GM18498 (cell line): ENCODE measurements at regions not wholly inside any gene's neighbourhood (a gene's known extent, or its start where the extent isn't known, plus 50 kb on each side); places are given as distances from the start of the nearest gene placed in this dataset.
A peak's percentile ranks its signal among the peaks of the same experiment; 100 is the strongest.
"Not testable (repeated sequence)": the region's sequence is repeated elsewhere in the genome, so short reads cannot be mapped to it uniquely, and the experiment has no call there.

Experiments used
- ATAC-seq: cut with Tn5 transposase; IDR thresholded peaks from one replicate; pipeline ENCODE4 v1.9.1; 2021; ENCODE audit warnings: mild to moderate bottlenecking, moderate library complexity; ENCODE audit not compliant: unreplicated experiment

DNA sequence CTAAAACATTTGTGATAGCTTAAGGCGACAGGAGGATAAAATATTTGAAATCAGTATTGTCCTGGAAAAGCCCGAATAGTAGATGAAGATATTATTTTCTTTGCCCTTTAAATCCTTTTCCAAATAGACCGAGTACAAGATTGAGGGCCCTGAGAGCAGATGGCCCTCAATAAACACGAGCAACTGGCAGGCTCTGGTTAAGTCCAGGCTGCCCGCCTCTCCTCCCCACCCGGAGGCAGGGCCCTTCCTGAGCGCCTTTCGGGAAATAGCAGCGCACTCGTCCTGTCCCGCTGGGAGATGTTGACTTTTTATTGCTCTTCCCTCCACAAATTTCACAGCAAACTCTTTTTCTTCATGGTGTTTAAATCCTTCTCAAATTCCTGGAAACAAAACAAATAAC is 50.8 kb upstream of the MAX start:
- no peak for ATAC-seq

DNA sequence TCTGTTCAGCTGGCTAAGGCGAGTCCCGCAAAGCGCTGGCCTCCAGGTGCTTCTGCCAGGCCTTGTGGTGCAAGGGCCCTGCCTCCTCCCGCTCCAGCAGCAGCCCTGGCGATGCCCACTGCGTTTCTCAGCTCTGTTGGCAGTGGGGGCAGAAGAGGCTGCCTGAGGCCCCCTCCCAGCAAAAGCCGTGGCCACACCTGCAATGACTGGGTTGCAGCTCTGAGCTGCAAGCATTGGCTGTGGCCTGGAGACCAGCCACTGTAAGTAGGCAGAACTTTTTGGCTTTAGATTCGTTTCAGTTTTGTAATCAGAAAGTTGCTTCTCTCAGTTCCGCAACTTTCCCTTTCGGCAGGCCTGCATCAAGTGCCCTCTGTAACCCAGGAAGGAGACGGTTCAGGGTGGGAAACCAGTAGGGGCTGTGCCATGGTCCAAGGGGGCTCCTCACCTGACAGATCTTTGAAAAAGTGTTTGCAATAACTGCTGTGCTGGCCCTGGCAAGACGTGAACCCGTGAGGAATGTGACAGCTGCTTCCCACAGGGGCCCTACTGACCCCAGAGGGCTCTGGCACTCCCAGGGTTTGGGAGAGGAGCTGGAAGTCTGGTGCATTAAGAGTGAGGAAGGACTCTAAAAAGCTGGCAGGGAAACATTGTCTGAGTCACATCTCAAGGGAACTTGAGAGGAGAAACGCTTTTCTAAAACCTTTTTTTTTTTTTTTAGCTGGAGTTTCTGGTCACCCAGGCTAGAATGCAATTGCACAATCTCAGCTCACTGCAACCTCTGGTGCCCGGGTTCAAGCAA is 54.5 kb upstream of the MAX start:
- peak; percentile 81 for ATAC-seq

DNA sequence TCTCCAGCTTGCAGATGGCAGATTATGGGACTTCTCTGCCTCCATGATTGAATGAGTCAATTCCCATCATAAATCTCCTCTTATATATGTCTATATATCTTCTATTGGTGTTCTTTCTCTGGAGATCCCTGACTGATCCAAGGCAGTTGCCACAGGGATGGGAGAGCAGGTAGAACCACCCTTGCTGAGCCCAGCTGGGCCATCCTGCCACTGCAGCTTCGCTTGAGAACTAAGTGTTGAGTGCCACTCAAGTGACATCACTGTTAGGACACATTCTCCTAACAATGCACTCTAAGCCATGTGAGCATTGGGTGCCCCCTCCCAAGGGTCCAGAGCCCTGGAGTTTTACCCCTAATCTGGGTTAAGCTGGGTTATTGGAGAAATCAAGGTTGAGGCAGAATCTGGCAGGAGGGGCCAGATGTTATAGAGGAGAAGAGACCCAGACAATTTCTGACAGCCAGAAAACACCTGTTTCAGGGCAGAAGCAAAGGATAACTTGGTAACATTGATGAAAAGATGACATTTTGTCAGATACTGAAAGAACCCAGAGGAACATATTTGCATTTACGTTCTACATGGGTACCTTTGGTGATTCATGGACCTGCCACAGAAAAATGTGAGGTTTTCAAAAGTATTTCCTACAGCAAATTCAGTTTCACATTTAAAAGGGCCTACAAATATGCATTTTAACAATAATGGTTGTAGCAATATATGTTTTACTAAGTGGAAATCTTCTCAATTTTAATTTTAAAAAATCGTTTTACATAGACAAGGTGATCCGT is 57.2 kb upstream of the MAX start:
- peak; percentile 68 for ATAC-seq

DNA sequence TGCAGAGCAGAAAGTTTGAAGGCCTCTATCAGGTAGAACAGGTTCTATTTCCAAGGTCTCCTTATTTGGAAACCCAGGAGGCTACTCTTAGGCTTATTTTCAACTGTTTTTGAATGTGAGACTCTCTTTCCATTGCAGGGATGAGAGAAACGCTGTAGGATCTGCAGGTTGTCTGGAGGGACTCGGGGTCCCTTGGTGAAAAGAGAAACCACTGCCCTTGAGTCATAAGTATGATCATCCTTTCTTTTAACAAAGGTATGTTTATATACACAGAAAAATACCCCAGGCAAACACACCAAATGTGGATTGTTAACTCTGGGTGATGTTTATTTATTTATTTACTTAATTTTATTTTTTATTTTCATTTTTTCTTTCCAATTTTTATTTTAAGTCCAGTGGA is 57.8 kb upstream of the MAX start:
- no peak for ATAC-seq

DNA sequence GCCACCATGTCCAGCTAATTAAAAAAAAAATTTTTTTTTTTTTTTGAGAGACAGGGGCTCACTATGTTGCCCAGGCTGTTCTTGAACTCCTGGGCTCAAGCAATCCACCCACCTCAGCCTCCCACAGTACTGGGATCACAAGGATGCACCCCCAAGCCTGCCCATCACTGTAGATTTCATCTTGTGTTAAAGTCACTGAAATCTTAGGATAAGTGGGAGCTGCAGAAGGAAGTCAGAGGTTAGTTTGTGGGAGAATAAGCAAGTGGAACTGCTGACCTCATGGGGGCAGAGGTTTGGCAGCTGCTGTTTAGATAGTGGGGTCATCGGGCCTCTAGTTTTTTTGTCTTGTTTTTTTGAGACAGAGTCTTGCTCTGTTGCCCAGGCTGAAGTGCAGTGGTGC is 59.7 kb upstream of the MAX start:
- no peak for ATAC-seq

DNA sequence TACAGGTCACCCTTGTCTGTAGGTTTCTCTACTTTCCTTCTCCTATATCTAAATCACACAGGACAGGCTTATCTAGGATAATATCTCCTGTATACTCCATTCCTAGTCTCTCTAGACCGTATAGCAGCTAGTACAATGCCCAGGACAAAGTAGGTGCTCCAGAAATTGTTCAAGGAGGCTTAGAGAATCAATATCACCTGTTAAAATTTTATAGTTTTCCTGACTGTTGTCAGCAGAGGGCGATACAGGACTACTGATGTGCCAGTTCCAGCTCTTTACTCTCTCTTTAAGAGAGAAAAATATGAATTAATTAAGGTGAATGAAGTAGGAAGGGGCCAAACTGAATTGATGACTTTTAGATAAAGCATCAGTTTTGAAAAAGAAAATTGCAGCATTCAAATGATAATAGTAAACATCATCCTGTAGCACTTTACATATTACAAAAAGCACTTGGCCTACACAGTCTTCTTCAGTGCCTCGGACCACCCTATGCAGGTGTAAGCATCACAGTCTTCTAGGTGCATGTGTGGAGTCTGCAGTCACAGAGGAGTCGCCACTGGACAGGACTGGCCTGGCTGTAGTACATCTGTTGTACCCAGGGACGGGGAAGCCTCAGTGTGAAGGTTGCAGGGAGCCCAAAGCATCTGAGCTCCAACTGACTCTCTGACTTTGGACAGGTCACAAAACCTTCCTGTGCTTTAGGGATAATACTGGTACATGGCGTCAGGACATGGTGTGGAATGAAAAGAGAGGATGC is 61.9 kb upstream of the MAX start:
- ATAC-seq = no peak

DNA sequence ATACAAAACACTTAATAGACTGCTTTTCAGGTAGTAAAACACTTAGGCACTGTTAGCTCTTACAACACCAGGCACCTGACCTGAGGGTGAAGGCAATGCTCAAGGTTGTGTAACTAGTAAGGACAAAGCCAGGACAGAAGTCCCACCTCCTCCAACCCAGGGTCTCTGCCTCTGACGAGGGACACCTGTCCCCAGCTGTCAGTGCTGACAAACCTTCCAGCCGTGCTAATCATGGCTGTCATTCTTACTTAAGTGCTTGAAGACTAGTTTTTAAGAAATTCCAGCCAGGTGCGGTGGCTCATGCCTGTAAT is 62.5 kb upstream of the MAX start:
- no peak for ATAC-seq

DNA sequence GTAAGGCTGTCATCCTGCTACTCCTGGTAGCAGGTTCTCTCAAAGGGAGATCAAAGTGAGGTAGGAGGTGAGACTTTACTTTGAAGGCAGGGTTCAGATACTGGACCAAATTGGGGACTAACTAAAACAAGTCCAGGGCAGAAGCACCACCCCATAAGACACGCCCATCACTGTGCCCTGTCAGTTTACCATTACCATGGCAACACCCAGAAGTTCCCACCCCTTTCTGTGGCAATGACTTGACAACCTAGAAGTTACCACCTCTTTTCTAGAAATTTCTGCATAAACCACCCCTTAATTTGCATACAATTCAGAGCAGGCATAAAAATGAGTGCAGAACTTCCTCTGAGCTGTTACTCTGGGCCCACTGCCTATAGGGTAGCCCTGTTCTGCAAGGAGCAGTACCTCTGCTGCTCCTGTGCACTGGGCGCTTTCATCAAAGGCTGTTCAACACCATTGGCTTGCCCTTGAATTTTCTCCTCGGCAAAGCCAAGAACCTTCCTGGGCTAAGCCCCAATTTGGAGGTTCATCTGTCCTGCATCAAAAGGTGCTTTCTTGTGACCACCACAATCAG is 64.8 kb upstream of the MAX start:
- ATAC-seq = no peak

DNA sequence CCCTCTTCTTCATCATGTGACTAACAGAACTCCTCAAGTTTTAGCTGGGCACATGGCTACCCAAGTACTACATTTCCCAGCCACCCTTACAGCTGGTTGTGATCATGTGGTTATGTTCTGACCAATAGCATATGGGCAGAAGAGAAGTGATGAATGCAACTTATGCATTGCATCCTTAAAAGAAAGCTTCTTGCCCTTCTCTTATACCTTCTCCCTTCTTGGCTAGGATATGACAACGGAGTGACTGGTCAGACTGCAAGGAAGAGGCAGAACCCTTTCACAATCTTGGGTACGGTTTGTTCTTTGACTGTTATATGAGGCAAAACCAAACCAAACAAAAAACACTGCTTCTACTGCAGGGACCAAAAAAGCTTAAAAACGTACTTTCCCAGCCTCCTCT is 66.5 kb upstream of the MAX start:
- ATAC-seq = no peak

DNA sequence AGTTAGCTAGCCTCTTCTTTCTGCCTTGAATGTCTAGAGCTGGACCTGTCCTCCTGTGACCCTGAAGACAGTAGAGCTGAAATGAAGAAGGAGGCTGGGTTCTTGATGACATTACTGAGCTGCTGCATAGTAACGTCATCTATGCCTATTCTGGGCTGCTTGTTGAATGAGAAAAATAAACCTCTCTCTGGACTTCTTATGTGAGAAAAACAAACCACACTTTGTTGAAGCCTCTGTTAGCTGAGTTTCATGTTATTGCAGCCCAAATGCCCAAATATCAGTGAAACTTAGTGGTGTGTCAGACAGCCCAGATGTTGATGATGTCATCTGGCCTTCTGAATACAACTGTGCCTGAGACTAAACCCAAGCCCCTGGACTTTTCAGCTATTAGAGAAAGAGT is 67.0 kb upstream of the MAX start:
- peak; percentile 91 for ATAC-seq

DNA sequence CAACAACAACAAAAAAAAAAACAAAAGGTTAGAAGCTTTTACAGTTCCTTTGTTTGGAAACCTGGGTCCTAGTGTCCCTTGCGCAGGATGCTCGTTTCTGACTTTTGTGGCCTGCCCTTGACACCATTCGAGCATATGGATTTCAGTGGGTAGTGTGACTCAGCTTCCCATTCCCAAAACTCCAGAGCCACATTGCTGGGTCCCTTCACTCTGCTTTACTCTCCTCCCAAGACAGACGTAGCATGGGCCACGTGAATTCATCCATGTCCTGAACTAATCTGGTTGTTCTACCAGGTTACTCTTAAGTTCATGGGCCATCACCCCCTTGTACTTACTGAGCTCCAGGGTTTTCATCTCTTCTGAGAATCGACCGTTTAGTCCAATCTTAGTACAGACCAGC is 68.0 kb upstream of the MAX start:
- ATAC-seq = no peak

DNA sequence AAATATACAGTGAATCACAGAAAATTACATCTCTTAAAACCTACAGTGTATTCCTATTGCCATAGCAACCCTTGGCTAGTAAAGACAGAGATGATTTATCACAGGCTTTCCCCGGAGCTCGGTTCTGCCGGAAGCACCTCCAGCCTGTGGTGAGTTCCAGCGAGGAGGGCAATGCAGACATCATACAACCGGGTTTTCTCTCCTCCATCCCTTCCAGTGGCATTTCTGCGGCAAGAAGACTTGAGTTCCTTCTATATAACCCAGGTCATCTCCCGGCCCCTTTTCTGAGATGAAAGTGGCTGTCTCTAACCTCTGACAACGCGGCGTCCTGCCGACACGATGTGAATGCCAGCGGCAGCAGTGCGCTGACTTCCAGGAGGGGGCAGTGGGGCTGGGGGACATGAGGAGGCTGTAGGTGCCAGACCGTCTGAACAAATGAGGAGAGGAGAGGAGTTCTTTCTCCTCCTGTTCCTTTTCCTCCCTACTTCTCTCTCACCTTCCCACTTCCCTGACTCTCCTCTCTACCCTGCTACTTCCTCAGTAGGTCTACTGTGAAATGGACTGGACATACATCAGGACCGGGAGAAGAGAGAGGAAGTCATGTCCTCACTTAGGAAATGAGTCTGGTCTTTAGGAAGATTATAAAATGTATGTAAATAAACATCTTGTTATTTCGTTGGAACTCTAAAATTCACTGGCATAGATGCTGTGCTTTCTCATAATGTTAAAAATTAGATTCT is 68.6 kb upstream of the MAX start:
- ATAC-seq = no peak

DNA sequence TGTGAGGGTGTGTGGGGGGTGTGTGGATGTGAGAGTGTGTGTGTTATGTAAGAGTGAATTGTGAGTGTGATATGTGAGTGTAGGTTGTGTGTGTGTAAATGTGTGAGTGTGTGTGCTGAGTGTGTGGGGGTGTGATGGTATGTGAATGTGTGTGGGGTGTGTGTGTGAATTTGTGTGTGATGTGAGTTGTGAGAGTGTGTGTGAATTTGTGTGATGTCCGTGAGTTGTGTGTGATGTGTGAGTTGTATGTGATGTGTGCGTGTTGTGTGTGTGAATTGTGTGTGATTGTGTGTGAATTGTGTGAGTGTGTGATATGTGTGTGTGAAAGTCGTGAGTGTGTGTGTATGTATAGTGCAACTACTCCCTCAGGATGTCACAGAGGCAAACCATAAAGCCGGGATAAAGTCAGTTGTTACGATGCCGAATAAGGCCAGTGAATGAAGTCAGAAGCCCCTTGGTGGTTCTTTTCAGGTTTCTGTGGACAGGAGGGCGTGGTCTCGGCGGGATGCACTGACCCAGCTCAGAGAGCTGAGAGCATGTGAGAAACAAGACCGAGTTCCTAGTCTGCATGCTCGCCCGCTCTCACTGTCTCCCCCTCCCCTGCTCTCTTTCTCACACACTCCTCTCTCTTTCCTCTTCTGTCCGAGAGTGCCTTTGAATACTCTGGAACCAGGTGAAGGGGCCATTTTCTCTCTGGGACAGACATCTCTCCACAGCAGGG is 71.8 kb upstream of the MAX start:
- ATAC-seq = no peak

DNA sequence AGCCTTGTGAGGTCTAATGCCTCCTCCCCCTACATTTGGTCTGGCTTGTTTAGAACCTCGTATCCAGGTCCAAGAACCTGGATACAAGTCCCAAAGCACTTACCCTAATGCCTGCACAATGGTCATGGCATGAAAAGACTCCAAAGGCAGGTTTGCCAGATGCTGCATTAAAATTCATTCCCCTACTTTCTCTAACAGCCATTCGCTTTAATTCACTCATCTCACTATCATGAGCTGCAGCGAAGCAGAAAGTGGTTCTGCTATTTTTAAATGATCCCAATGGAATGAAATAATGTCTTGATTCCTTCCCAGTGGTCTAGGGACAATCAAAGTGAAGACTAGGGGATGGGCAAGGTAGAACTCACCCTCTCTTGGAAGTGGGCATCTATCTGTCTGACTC is 72.5 kb upstream of the MAX start:
- no peak for ATAC-seq

DNA sequence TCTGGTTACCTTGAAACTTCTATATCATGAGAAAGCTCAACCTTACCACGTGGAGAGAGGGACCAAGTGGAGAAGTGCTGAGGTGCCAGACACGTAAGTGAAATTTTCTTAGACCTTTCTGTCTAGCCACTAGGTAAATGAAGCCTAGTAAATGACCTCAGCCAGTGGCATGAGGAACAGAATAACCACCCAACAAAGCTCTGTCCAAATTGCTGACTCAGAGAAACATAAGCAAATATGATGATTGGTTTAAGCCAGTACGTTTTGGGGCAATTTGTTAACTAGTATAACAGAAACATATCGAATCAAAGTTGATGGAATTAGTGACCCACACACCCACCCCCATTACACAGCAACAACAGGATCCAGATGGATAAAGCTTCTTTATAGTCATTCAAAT is 75.2 kb upstream of the MAX start:
- ATAC-seq = no peak

DNA sequence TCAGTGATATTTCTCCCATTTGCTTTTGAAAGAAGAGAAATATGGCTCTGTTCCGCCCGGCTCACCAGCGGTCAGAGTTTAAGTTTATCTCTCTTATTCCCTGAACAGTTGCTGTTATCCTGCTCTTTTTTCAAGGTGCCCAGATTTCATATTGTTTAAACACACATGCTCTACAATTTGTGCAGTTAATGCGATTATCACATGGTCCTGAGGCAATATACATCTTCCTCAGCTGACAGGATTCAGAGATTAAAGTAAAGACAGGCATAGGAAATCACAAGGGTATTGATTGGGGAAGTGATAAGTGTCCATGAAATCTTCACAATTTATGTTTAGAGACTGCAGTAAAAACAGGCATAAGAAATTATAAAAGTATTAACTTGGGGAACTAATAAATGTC is 76.9 kb upstream of the MAX start:
- ATAC-seq = not testable (repeated sequence)

DNA sequence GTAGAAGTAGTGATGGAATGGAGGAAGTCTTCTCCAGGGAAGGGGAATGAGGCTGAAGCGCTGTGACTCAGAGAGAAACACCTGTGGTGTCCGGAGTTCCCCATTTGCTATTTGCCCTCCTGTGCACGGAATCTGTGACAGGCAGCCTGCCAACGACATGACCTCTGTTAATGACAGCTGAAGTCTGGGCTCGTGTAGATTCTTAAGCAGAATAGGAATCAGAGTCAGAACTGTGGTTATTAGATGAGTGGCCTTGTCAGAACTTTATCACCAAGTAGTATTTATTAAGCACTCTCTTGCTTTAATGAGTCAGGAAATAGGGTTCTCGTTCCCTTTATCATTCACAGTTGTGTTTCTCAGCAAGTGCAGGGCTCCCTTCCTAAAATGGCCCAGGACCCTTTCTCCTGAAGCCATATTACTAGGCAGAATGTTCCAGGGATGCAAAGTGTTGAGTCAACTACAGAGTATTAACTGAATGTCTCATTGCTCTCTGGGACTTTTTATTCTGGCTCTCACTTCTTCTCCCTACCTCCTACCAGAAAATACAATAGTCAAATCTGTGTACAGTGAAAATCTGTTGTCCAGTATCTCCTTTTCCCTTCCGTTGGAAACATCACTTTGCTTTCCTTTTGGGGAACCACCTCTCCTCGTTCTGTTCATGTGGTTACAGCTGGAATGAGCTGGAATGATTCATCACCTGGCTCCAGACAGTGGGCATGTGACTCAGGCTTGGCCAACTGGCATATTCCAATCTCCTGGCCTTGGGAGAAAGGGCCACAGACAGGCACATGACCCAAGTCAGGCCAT is 77.8 kb upstream of the MAX start:
- ATAC-seq = peak; percentile 91

DNA sequence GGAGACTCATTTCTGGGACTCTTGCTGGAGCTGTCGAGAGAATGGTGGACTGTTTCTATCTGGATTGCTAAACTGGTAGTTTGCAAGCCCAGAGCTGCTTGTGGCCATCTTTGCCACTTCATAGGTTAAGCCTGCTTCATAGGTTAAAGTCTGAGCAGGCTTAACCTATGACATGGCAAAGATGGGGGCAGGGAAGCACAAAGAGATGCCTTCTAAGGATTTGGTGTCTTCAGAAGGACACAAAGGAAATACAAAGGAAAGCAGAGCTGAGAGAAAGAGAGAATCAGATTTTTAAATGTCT is 78.4 kb upstream of the MAX start:
- no peak for ATAC-seq

DNA sequence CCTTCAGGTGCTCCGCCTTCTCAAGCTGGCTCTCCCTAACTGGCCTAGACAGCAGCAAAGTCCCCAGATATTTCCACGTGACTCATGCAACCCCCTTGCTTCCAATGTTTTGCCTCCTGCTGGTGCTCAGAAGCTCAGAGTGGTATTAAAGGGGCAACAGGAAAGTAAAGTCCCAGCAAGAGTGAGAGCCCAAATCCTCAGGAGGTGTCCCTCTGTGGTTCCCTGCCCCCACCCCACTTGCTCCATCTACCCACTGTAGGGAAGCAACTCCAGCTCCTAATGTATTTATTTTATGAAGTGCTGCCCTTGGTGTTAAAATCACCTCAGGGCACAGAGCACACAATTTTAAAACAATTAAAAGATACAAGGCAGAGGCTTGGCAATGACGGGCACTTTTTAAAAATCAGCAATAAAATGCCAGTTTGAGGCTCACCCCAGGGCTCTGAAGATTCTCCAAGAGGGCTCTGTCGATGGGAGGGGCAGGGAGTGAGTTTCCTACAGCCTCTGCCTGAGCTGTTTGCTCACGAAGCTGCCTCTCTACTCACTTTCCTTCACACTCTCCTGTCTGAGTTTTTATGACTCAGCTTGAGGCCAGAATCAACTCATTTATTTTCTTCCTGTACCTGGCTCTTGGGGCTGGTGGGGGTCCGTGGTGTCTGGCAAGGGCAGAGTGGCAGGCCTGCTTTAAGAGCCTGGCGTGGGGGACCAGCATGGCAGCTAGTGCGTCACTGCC is 81.9 kb upstream of the MAX start:
- ATAC-seq = no peak
